ENCODE measurements at regions not wholly inside any gene's neighbourhood (a gene's known extent, or its start where the extent isn't known, plus 50 kb on each side); places are given as distances from the start of the nearest gene placed in this dataset.

- dilution Hi-C loops (cut with MboI; ENCODE audit: extremely low pct_ligation_motif_present, low sequenced_read_pairs) = no loop called here
- CTCF ChIA-PET = no interaction called here
These were observed 854.2 kb downstream of the CENPC start for GRCh38 chr4:66691101-66691500.

More at GRCh38 chr4:66691101-66691500, 854.2 kb downstream of the CENPC start:
- no peaks in the 10 kb centered on the region for H3K9me1 ChIP-seq (replicated peaks; ENCODE audit: control insufficient read depth, extremely low read depth, insufficient read depth, low read length)
- no peaks in the 10 kb centered on the region for H3K36me3 ChIP-seq (ENCODE audit: control insufficient read depth in 2 of 2, extremely low read depth in 1 of 2, insufficient read depth in 2 of 2, low read length in 2 of 2)
- TF ChIP-seq, protein P1, sequence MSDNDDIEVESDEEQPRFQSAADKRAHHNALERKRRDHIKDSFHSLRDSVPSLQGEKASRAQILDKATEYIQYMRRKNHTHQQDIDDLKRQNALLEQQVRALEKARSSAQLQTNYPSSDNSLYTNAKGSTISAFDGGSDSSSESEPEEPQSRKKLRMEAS (IDR thresholded peaks at IDR 0.05; ENCODE audit: insufficient read depth, insufficient read length) = no peak
- no peak for TF ChIP-seq GATA2 (IDR thresholded peaks at IDR 0.05; ENCODE audit: insufficient read depth, insufficient read length, low read depth, low read length)
- TF ChIP-seq POLR2A (IDR thresholded peaks at IDR 0.05; ENCODE audit: low read depth, low read length) = no peak
- no peak for TF ChIP-seq EZH2 (IDR thresholded peaks at IDR 0.05; ENCODE audit: borderline replicate concordance, low read depth, low read length, severe bottlenecking)
- TF ChIP-seq FOS (IDR thresholded peaks at IDR 0.05; ENCODE audit: borderline replicate concordance, insufficient read depth, low read length) = no peak
- TF ChIP-seq, protein P2, sequence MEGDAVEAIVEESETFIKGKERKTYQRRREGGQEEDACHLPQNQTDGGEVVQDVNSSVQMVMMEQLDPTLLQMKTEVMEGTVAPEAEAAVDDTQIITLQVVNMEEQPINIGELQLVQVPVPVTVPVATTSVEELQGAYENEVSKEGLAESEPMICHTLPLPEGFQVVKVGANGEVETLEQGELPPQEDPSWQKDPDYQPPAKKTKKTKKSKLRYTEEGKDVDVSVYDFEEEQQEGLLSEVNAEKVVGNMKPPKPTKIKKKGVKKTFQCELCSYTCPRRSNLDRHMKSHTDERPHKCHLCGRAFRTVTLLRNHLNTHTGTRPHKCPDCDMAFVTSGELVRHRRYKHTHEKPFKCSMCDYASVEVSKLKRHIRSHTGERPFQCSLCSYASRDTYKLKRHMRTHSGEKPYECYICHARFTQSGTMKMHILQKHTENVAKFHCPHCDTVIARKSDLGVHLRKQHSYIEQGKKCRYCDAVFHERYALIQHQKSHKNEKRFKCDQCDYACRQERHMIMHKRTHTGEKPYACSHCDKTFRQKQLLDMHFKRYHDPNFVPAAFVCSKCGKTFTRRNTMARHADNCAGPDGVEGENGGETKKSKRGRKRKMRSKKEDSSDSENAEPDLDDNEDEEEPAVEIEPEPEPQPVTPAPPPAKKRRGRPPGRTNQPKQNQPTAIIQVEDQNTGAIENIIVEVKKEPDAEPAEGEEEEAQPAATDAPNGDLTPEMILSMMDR (IDR thresholded peaks at IDR 0.05; ENCODE audit: extremely low read depth in 1 of 2, insufficient read depth in 1 of 2, low read depth in 1 of 2, low read length in 2 of 2) = no peak
- TF ChIP-seq POLR2AphosphoS5 (IDR thresholded peaks at IDR 0.05; ENCODE audit: insufficient read depth, low read depth, low read length) = no peak
- no peak for TF ChIP-seq MYC (IDR thresholded peaks at IDR 0.05; ENCODE audit: low read depth, low read length)
- TF ChIP-seq JUN (IDR thresholded peaks at IDR 0.05; ENCODE audit: borderline replicate concordance, insufficient read depth, insufficient read length, low read depth) = no peak
- H3K27me3 ChIP-seq (ENCODE audit: control insufficient read depth in 2 of 2, insufficient read depth in 2 of 2, low read length in 2 of 2) = no peaks in the 10 kb centered on the region
- H3K27ac ChIP-seq (ENCODE audit: insufficient read depth, low read depth, low read length) = no peak overlapping the region
- no peaks in the 10 kb centered on the region for H3K4me1 ChIP-seq (ENCODE audit: control insufficient read depth, extremely low read depth, insufficient read depth, low read length)
- POLR2A ChIA-PET = no interaction called here
- H2AFZ ChIP-seq (ENCODE audit: low read depth, low read length) = no peak overlapping the region
- H3K9ac ChIP-seq (replicated peaks; ENCODE audit: extremely low read depth, insufficient read depth, low read length) = no peak overlapping the region
- no peak for FAIRE-seq
- no peaks in the 10 kb centered on the region for H4K20me1 ChIP-seq (replicated peaks; ENCODE audit: control insufficient read depth, extremely low read depth, insufficient read depth, low read length)
- H3K4me3 ChIP-seq (replicated peaks in 1 of 3; ENCODE audit: insufficient read depth in 1 of 3, low read depth in 1 of 3, low read length in 3 of 3) = no peak overlapping the region
- intact Hi-C loops (cut with micrococcal nuclease) = no loop called here
- no peaks in the 10 kb centered on the region for H3K9me3 ChIP-seq (replicated peaks; ENCODE audit: control insufficient read depth, insufficient read depth, low read length)
- H3K79me2 ChIP-seq (ENCODE audit: control insufficient read depth, insufficient read depth, low read length) = no peaks in the 10 kb centered on the region
- H3K4me2 ChIP-seq (ENCODE audit: insufficient read depth, low read length) = no peak overlapping the region
- no TSS peak for BruUV-seq (replicated peaks)
- DNase-seq (ENCODE audit: low read depth, low spot score) = no peak

All from endothelial cell of umbilical vein (primary cell).